Globus pallidus (tissue), 1 donor: ENCODE measurements at regions not wholly inside any gene's neighbourhood (a gene's known extent, or its start where the extent isn't known, plus 50 kb on each side); places are given as distances from the start of the nearest gene placed in this dataset.

Source experiments
- DNase-seq: peaks from one replicate; pipeline ENCODE4 v3.0.0-alpha.2; 2015; ENCODE audit warnings: low spot score

GRCh38 chr4:138028923-138029322 is 213.2 kb downstream of the SLC7A11 start:
- DNase-seq: no peak

GRCh38 chr4:138021139-138021830 is 220.9 kb downstream of the SLC7A11 start:
- no peak for DNase-seq

- DNase-seq: no peak
Observed at GRCh38 chr4:138014590-138015288, 227.4 kb downstream of the SLC7A11 start.

GRCh38 chr4:138013625-138014024 is 228.5 kb downstream of the SLC7A11 start:
- DNase-seq: no peak

- peak; percentile 35 for DNase-seq
Observed at GRCh38 chr4:138010639-138011038, 231.5 kb downstream of the SLC7A11 start.

GRCh38 chr4:138007572-138007971 is 234.6 kb downstream of the SLC7A11 start:
- no peak for DNase-seq

GRCh38 chr4:138005486-138005885 is 236.7 kb downstream of the SLC7A11 start:
- no peak for DNase-seq

- no peak for DNase-seq
Observed at GRCh38 chr4:138003248-138003647, 238.9 kb downstream of the SLC7A11 start.

GRCh38 chr4:137998666-137999429 is 243.3 kb downstream of the SLC7A11 start:
- DNase-seq: no peak

- no peak for DNase-seq
Observed at GRCh38 chr4:137997496-137997895, 244.7 kb downstream of the SLC7A11 start.

GRCh38 chr4:137994853-137995252 is 247.3 kb downstream of the SLC7A11 start:
- DNase-seq: no peak

- DNase-seq: no peak
Observed at GRCh38 chr4:137993232-137993631, 248.9 kb downstream of the SLC7A11 start.

- no peak for DNase-seq
Observed at GRCh38 chr4:137981277-137981676, 260.9 kb downstream of the SLC7A11 start.

GRCh38 chr4:137980641-137981040 is 261.5 kb downstream of the SLC7A11 start:
- no peak for DNase-seq

- DNase-seq: no peak
Observed at GRCh38 chr4:137979938-137980337, 262.2 kb downstream of the SLC7A11 start.

- DNase-seq: no peak
Observed at GRCh38 chr4:137968956-137969678, 273.0 kb downstream of the SLC7A11 start.

GRCh38 chr4:137967480-137968190 is 274.5 kb downstream of the SLC7A11 start:
- DNase-seq: no peak

- no peak for DNase-seq
Observed at GRCh38 chr4:137966504-137966903, 275.6 kb downstream of the SLC7A11 start.

GRCh38 chr4:137961051-137961438 is 281.1 kb downstream of the SLC7A11 start:
- DNase-seq: no peak

GRCh38 chr4:137960371-137961050 is 281.6 kb downstream of the SLC7A11 start:
- no peak for DNase-seq

GRCh38 chr4:137957806-137958205 is 284.3 kb downstream of the SLC7A11 start:
- DNase-seq: no peak
